CD8-positive, alpha-beta memory T cell (primary cell): ENCODE measurements at regions not wholly inside any gene's neighbourhood (a gene's known extent, or its start where the extent isn't known, plus 50 kb on each side); places are given as distances from the start of the nearest gene placed in this dataset.
"Not testable (repeated sequence)": the region's sequence is repeated elsewhere in the genome, so short reads cannot be mapped to it uniquely, and the experiment has no call there.

Experiments
- CTCF ChIA-PET: fragments of 350-600 bp; sonication (Branson Sonifier 250); formaldehyde crosslinking; loops from one replicate; lab custom pipeline; 2021; ENCODE audit warnings: antibody characterized with exemption; lab: Charles Lee
- POLR2A ChIA-PET: fragments of 350-600 bp; sonication (Branson Sonifier 250); formaldehyde crosslinking; loops from one replicate; lab custom pipeline; 2021; ENCODE audit warnings: antibody characterized with exemption; lab: Charles Lee
- DNase-seq, 5 donors: peaks; one replicate each; pipeline versions ENCODE4 v3.0.0 to v3.0.0-alpha.2; 2020 to 2022; ENCODE audit warnings: mixed read lengths in 1 of 5
- H3K27ac ChIP-seq: one replicate; pipeline ENCODE4 v1.7.0; 2013; ENCODE audit warnings: low read depth, mild to moderate bottlenecking, low read length, moderate library complexity
- H3K27me3 ChIP-seq: 2 replicates; pipeline ENCODE4 v1.7.0; 2013; ENCODE audit warnings: low read length, mild to moderate bottlenecking; ENCODE audit not compliant: insufficient read depth, poor library complexity, severe bottlenecking
- H3K36me3 ChIP-seq: 2 replicates; pipeline ENCODE4 v1.7.0; 2013; ENCODE audit warnings: mild to moderate bottlenecking, low read length, moderate library complexity; ENCODE audit not compliant: insufficient read depth
- H3K4me1 ChIP-seq: 2 replicates; pipeline ENCODE4 v1.7.0; 2013; ENCODE audit warnings: mild to moderate bottlenecking, low read length, moderate library complexity; ENCODE audit not compliant: insufficient read depth
- H3K4me3 ChIP-seq: 2 replicates; pipeline ENCODE4 v1.7.0; 2013; ENCODE audit warnings: mild to moderate bottlenecking, low read length
- H3K9me3 ChIP-seq: 2 replicates; pipeline ENCODE4 v1.7.0; 2013; ENCODE audit warnings: mild to moderate bottlenecking, low read length
- H3K27ac Mint-ChIP-seq, 8 donors: one replicate each; pipeline ENCODE4 v1.8.0; 2020 to 2021; ENCODE audit warnings: mixed read lengths in 8 of 8, mild to moderate bottlenecking in 6 of 8, inconsistent platforms in 3 of 8, moderate library complexity in 3 of 8
- H3K27me3 Mint-ChIP-seq, 2 donors: one replicate each; pipeline ENCODE4 v1.8.0; 2020 to 2021; ENCODE audit warnings: mixed read lengths in 2 of 2, mild to moderate bottlenecking in 1 of 2, moderate library complexity in 1 of 2
- H3K36me3 Mint-ChIP-seq, 3 donors: one replicate each; pipeline ENCODE4 v1.8.0; 2020 to 2021; ENCODE audit warnings: mixed read lengths in 3 of 3, inconsistent platforms in 1 of 3, mild to moderate bottlenecking in 1 of 3
- H3K4me1 Mint-ChIP-seq, 3 donors: one replicate each; pipeline ENCODE4 v1.8.0; 2020 to 2021; ENCODE audit warnings: mixed read lengths in 3 of 3, inconsistent platforms in 1 of 3, mild to moderate bottlenecking in 1 of 3
- H3K4me3 Mint-ChIP-seq, 7 donors: one replicate each; pipeline ENCODE4 v1.8.0; 2020 to 2021; ENCODE audit warnings: mixed read lengths in 7 of 7, mild to moderate bottlenecking in 6 of 7, moderate library complexity in 4 of 7, inconsistent platforms in 2 of 7
- H3K9me3 Mint-ChIP-seq, 5 donors: one replicate each; pipeline ENCODE4 v1.8.0; 2020 to 2022; ENCODE audit warnings: mixed read lengths in 5 of 5, mild to moderate bottlenecking in 3 of 5, moderate library complexity in 2 of 5, inconsistent platforms in 1 of 5

GRCh38 chr11:16512198-16512898, 156.0 kb upstream of the SOX6 start:
- no peaks in the 10 kb centered on the region for H3K4me1 Mint-ChIP-seq

GRCh38 chr11:16511116-16512114, 155.1 kb upstream of the SOX6 start:
- peaks cover 2 to 30% (median 5%) of the 10 kb centered on the region in 5 donors for H3K9me3 Mint-ChIP-seq
- POLR2A ChIA-PET, result no interaction called here
- H3K27ac Mint-ChIP-seq, result no peak overlapping the region

More at GRCh38 chr11:16512198-16512898, 156.0 kb upstream of the SOX6 start:
- Mint-ChIP-seq H3K27ac (no peak overlapping the region), H3K36me3 (no peaks in the 10 kb centered on the region), H3K4me3 (no peak overlapping the region), H3K27me3 (no peaks in the 10 kb centered on the region), H3K9me3 (peaks cover 0 to 25% (median 3%) of the 10 kb centered on the region in 5 donors)
- ChIA-PET POLR2A (no interaction called here), CTCF (no interaction called here)
- DNase-seq, result no peak
- H3K36me3 ChIP-seq, result no peaks in the 10 kb centered on the region
- no peak overlapping the region for H3K4me3 ChIP-seq
- H3K27me3 ChIP-seq, result no peaks in the 10 kb centered on the region
- no peaks in the 10 kb centered on the region for H3K9me3 ChIP-seq
- H3K27ac ChIP-seq, result no peak overlapping the region
- no peaks in the 10 kb centered on the region for H3K4me1 ChIP-seq

GRCh38 chr11:16505481-16505880, 149.1 kb upstream of the SOX6 start:
- no peaks in the 10 kb centered on the region for H3K36me3 Mint-ChIP-seq
- CTCF ChIA-PET, result no interaction called here
- no peak for DNase-seq
- no peak overlapping the region for H3K27ac Mint-ChIP-seq
- H3K9me3 Mint-ChIP-seq, result peaks cover 14 to 51% (median 21%) of the 10 kb centered on the region in 5 donors
- no peaks in the 10 kb centered on the region for H3K4me1 ChIP-seq
- H3K4me3 ChIP-seq, result no peak overlapping the region
- no peak overlapping the region for H3K4me3 Mint-ChIP-seq
- H3K4me1 Mint-ChIP-seq, result no peaks in the 10 kb centered on the region
- no peak overlapping the region for H3K27ac ChIP-seq
- POLR2A ChIA-PET, result no interaction called here
- H3K27me3 ChIP-seq, result no peaks in the 10 kb centered on the region
- peaks cover 0 to 1% of the 10 kb centered on the region in 2 donors for H3K27me3 Mint-ChIP-seq
- no peaks in the 10 kb centered on the region for H3K36me3 ChIP-seq
- H3K9me3 ChIP-seq, result no peaks in the 10 kb centered on the region

More at GRCh38 chr11:16511116-16512114, 155.1 kb upstream of the SOX6 start:
- Histone ChIP-seq H3K27ac (no peak overlapping the region), H3K4me3 (no peak overlapping the region), H3K4me1 (no peaks in the 10 kb centered on the region), H3K27me3 (no peaks in the 10 kb centered on the region), H3K36me3 (no peaks in the 10 kb centered on the region), H3K9me3 (no peaks in the 10 kb centered on the region)
- CTCF ChIA-PET, result no interaction called here
- DNase-seq, result no peak
- Mint-ChIP-seq H3K36me3 (no peaks in the 10 kb centered on the region), H3K27me3 (peaks cover 0 to under 1% of the 10 kb centered on the region in 2 donors), H3K4me1 (no peaks in the 10 kb centered on the region), H3K4me3 (no peak overlapping the region)

- H3K9me3 Mint-ChIP-seq, result peaks cover 16 to 51% (median 21%) of the 10 kb centered on the region in 5 donors
- H3K4me3 Mint-ChIP-seq, H3K36me3 ChIP-seq, H3K9me3 ChIP-seq, H3K27ac ChIP-seq, H3K4me3 ChIP-seq, H3K4me1 Mint-ChIP-seq, H3K27ac Mint-ChIP-seq, H3K36me3 Mint-ChIP-seq, POLR2A ChIA-PET, CTCF ChIA-PET, DNase-seq, H3K27me3 Mint-ChIP-seq, H3K27me3 ChIP-seq, H3K4me1 ChIP-seq: not testable (repeated sequence)
Measured at GRCh38 chr11:16503891-16504290, 147.5 kb upstream of the SOX6 start.

- CTCF ChIA-PET, result no interaction called here
- H3K4me3 Mint-ChIP-seq, result no peak overlapping the region
- Histone ChIP-seq H3K27ac (no peak overlapping the region), H3K27me3 (no peaks in the 10 kb centered on the region), H3K4me1 (no peaks in the 10 kb centered on the region), H3K4me3 (no peak overlapping the region), H3K36me3 (no peaks in the 10 kb centered on the region), H3K9me3 (no peaks in the 10 kb centered on the region)
- no peak for DNase-seq
- peaks cover 0 to 3% of the 10 kb centered on the region in 2 donors for H3K27me3 Mint-ChIP-seq
- H3K4me1 Mint-ChIP-seq, result no peaks in the 10 kb centered on the region
- POLR2A ChIA-PET, result no interaction called here
- H3K27ac Mint-ChIP-seq, result no peak overlapping the region
- peaks cover 3 to 13% (median 6%) of the 10 kb centered on the region in 5 donors for H3K9me3 Mint-ChIP-seq
- H3K36me3 Mint-ChIP-seq, result no peaks in the 10 kb centered on the region
Measured at GRCh38 chr11:16494918-16495691, 138.8 kb upstream of the SOX6 start.

- Mint-ChIP-seq H3K36me3 (no peaks in the 10 kb centered on the region), H3K4me3 (no peak overlapping the region), H3K27ac (no peak overlapping the region), H3K9me3 (peaks cover 0 to 10% (median 2%) of the 10 kb centered on the region in 5 donors), H3K4me1 (no peaks in the 10 kb centered on the region), H3K27me3 (no peaks in the 10 kb centered on the region)
- no peaks in the 10 kb centered on the region for H3K36me3 ChIP-seq
- POLR2A ChIA-PET, result no interaction called here
- H3K27ac ChIP-seq, result no peak overlapping the region
- CTCF ChIA-PET, result no interaction called here
- no peaks in the 10 kb centered on the region for H3K9me3 ChIP-seq
- no peak for DNase-seq
- no peaks in the 10 kb centered on the region for H3K27me3 ChIP-seq
- no peaks in the 10 kb centered on the region for H3K4me1 ChIP-seq
- no peak overlapping the region for H3K4me3 ChIP-seq
Measured at GRCh38 chr11:16484434-16484833, 128.1 kb upstream of the SOX6 start.

- Histone ChIP-seq H3K4me3 (no peak overlapping the region), H3K9me3 (no peaks in the 10 kb centered on the region), H3K27ac (no peak overlapping the region), H3K4me1 (no peaks in the 10 kb centered on the region), H3K27me3 (no peaks in the 10 kb centered on the region), H3K36me3 (no peaks in the 10 kb centered on the region)
- H3K36me3 Mint-ChIP-seq, result no peaks in the 10 kb centered on the region
- no peak for DNase-seq
- no peak overlapping the region for H3K27ac Mint-ChIP-seq
- H3K4me1 Mint-ChIP-seq, result no peaks in the 10 kb centered on the region
- H3K9me3 Mint-ChIP-seq, result peaks cover 2 to 17% (median 9%) of the 10 kb centered on the region in 5 donors
- ChIA-PET POLR2A (no interaction called here), CTCF (no interaction called here)
- H3K4me3 Mint-ChIP-seq, result no peak overlapping the region
- H3K27me3 Mint-ChIP-seq, result no peaks in the 10 kb centered on the region
Measured at GRCh38 chr11:16474659-16475058, 118.3 kb upstream of the SOX6 start.
